ENCODE measurements at regions not wholly inside any gene's neighbourhood (a gene's known extent, or its start where the extent isn't known, plus 50 kb on each side); places are given as distances from the start of the nearest gene placed in this dataset.
"Not testable (repeated sequence)": the region's sequence is repeated elsewhere in the genome, so short reads cannot be mapped to it uniquely, and the experiment has no call there.

DNA sequence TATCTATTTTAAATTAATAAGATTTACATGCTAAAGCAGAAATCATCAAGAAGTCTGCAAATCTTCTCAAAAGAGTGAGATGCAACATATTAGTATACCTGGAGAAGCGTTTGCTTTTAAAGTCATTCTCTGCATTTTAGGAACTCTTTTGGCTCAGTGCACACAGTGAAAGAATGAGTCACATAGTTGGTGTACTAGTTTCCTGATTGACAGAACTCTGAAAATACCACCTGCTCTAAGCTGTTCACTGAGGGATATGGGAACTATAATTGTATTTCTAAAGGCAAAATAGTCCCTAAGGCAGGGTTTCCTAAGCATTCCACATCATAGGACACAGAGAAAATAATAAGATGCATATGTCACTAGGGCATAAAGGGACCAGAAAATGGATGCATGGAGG, 838.5 kb downstream of the DIPK2A start:
- TF ChIP-seq PAX5 (IDR thresholded peaks at IDR 0.05; ENCODE audit: insufficient read depth, low read length, severe bottlenecking) (no peak), SPI1 (IDR thresholded peaks at IDR 0.05; ENCODE audit: low read depth, low read length) (peak; percentile 41), POLR2AphosphoS5 (IDR thresholded peaks at IDR 0.05; ENCODE audit: low read depth, low read length) (no peak)
- DNase-seq (ENCODE audit: insufficient read length, low spot score) (no peak), FAIRE-seq (peak; percentile 9)

DNA sequence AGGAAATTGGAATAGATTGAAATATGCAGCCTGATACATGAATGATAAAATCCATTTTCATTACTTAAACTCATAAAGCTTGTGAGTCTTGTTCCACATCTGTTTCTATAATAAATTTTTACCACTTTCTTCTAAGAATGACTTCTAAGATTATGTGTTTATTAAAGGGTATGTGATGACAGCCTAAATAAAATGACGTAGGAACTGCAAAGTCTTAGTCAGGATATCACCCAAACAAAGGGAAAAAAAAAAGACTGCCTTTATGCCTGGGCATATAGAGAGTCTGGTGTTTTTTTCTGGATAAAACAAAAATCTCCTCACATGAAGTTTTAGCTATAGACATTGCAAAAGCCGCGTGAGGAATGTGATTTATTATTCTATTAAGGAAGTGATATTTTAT, 844.0 kb downstream of the DIPK2A start:
- DNase-seq (ENCODE audit: insufficient read length, low spot score) (no peak), FAIRE-seq (no peak)
- TF ChIP-seq POU2F2 (IDR thresholded peaks at IDR 0.05; ENCODE audit: low read depth, low read length) (no peak), POLR2A (IDR thresholded peaks at IDR 0.05; ENCODE audit: low read depth, low read length) (no peak), PAX5 (IDR thresholded peaks at IDR 0.05; ENCODE audit: insufficient read depth, low read length, severe bottlenecking) (no peak), TAF1 (IDR thresholded peaks at IDR 0.05; ENCODE audit: low read depth, low read length) (no peak), POLR2AphosphoS5 (IDR thresholded peaks at IDR 0.05; ENCODE audit: low read depth, low read length) (no peak), SPI1 (IDR thresholded peaks at IDR 0.05; ENCODE audit: low read depth, low read length) (no peak)

DNA sequence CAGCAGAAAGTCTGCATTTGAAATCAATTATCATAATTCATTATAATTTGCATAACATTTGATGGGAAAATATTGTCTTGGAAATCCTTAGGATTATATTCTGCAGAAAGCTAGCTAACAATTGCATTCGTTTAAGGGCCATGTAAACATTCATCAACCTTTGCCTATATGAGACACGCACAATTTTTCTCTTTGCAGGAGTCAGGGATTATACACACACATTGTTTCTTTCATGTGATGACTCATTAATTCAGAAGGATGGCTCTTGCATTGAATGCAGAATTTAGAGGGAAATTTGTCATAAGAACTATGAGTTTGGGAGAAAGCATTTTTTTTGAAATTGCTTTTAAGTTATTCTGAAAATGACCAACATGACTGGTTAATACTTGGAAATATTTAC, 844.7 kb downstream of the DIPK2A start:
- TF ChIP-seq POU2F2 (IDR thresholded peaks at IDR 0.05; ENCODE audit: low read depth, low read length) (no peak), POLR2AphosphoS5 (IDR thresholded peaks at IDR 0.05; ENCODE audit: low read depth, low read length) (no peak), TAF1 (IDR thresholded peaks at IDR 0.05; ENCODE audit: low read depth, low read length) (no peak), SPI1 (IDR thresholded peaks at IDR 0.05; ENCODE audit: low read depth, low read length) (no peak), PAX5 (IDR thresholded peaks at IDR 0.05; ENCODE audit: insufficient read depth, low read length, severe bottlenecking) (no peak), POLR2A (IDR thresholded peaks at IDR 0.05; ENCODE audit: low read depth, low read length) (no peak)
- FAIRE-seq: no peak
- DNase-seq (ENCODE audit: insufficient read length, low spot score): no peak

DNA sequence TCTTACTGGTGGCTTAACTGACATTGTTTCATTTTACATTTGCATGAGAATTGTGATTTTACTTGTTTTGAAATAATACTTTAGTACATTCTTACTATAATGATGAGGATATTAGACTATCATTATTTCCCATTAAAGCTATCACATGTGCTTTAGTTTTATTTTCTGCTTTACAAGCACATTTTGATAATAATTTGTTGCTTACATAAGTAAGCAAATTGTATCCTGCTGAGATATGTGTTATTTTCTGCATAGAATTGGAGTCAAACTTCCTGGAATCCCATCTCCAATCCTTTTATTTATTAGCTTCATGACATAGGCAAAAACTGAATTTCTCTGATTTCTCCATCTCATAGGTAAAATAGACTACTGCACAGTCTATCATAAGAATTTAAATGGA, 847.4 kb downstream of the DIPK2A start:
- TF ChIP-seq POU2F2 (IDR thresholded peaks at IDR 0.05; ENCODE audit: low read depth, low read length) (no peak), PAX5 (IDR thresholded peaks at IDR 0.05; ENCODE audit: insufficient read depth, low read length, severe bottlenecking) (no peak), POLR2AphosphoS5 (IDR thresholded peaks at IDR 0.05; ENCODE audit: low read depth, low read length) (no peak), TAF1 (IDR thresholded peaks at IDR 0.05; ENCODE audit: low read depth, low read length) (no peak), POLR2A (IDR thresholded peaks at IDR 0.05; ENCODE audit: low read depth, low read length) (no peak), SPI1 (IDR thresholded peaks at IDR 0.05; ENCODE audit: low read depth, low read length) (no peak)
- DNase-seq (ENCODE audit: insufficient read length, low spot score) (no peak), FAIRE-seq (no peak)

DNA sequence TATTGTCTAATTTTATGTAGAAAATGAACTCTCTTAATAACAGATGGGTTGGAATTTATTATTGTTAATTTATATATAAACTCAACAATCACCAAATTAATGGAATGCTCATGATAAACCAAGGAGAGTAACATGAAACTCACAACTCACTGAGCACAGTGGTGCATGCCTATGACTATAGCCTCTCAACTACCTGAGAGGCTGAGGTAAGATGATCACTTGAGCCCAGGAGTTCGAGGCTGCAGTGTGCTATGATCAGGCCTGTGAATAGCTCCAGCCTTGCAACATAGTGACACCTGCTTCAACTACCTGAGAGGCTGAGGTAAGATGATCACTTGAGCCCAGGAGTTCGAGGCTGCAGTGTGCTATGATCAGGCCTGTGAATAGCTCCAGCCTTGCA, 848.6 kb downstream of the DIPK2A start:
- not testable (repeated sequence) for FAIRE-seq

DNA sequence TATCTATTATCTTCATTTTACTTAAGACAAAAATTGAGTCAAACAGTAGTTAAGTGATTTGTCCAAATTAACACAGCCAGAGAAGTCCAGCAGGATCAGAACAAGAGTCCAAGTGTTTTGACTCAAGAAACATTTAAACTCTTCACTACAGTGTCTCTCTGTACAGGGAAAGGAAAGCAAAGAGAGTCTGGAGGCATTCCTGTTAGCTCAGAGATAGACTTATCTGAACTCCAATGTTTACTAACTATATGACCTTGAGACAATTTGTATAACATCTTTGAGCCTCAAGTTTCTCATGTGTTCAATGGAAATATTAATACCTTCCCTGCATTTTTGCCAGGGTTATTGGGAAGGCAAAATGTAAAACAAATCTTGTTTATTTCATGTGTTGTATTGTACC, 849.1 kb downstream of the DIPK2A start:
- no peak for FAIRE-seq
- no peak for TF ChIP-seq POLR2A (IDR thresholded peaks at IDR 0.05; ENCODE audit: low read depth, low read length)
- TF ChIP-seq POLR2AphosphoS5 (IDR thresholded peaks at IDR 0.05; ENCODE audit: low read depth, low read length): no peak
- no peak for TF ChIP-seq SPI1 (IDR thresholded peaks at IDR 0.05; ENCODE audit: low read depth, low read length)
- TF ChIP-seq TAF1 (IDR thresholded peaks at IDR 0.05; ENCODE audit: low read depth, low read length): no peak
- TF ChIP-seq PAX5 (IDR thresholded peaks at IDR 0.05; ENCODE audit: insufficient read depth, low read length, severe bottlenecking): no peak
- no peak for TF ChIP-seq POU2F2 (IDR thresholded peaks at IDR 0.05; ENCODE audit: low read depth, low read length)
- DNase-seq (ENCODE audit: insufficient read length, low spot score): no peak

More for the DNA sequence above, 848.6 kb downstream of the DIPK2A start:
- not testable (repeated sequence) for DNase-seq (ENCODE audit: insufficient read length, low spot score)

DNA sequence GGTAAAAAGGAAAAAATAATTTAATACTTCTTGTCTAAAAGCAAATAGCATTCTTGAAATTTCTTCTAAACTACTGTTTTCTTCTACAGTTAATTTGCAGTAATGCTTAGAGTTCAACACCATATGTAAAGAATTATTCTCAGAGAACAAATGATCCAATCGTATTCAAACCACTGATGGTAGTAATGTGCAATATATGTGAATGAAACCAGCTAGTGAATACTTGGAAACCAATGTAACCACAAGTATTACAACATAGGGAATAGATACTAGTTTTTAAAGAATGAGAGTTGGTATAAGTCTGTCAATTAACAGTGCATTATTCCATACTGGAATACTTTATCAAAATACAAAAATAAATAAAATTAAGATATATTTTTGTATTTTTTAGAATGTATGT, 850.0 kb downstream of the DIPK2A start:
- TF ChIP-seq POU2F2 (IDR thresholded peaks at IDR 0.05; ENCODE audit: low read depth, low read length) (no peak), SPI1 (IDR thresholded peaks at IDR 0.05; ENCODE audit: low read depth, low read length) (no peak), POLR2A (IDR thresholded peaks at IDR 0.05; ENCODE audit: low read depth, low read length) (no peak), POLR2AphosphoS5 (IDR thresholded peaks at IDR 0.05; ENCODE audit: low read depth, low read length) (no peak), TAF1 (IDR thresholded peaks at IDR 0.05; ENCODE audit: low read depth, low read length) (no peak)
- DNase-seq (ENCODE audit: insufficient read length, low spot score) (no peak), FAIRE-seq (no peak)

DNA sequence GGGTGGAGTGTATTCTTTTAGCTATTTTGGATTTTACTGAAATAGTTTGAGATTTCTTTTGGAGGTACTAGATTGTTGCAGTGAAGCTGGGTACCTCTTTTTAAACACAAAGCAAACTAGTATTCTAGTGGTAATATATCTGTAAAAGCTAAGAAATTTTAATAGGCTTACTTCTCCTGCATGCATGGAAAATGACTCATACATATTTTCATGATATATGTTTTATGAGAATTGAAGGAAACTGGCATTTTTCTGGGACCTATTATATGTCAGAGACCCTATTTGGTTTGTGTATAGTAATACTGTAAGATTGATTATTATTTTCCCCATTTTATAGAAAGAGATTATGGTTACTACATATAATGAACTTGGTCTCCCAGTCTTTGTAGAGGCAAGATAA, 851.0 kb downstream of the DIPK2A start:
- no peak for FAIRE-seq

DNA sequence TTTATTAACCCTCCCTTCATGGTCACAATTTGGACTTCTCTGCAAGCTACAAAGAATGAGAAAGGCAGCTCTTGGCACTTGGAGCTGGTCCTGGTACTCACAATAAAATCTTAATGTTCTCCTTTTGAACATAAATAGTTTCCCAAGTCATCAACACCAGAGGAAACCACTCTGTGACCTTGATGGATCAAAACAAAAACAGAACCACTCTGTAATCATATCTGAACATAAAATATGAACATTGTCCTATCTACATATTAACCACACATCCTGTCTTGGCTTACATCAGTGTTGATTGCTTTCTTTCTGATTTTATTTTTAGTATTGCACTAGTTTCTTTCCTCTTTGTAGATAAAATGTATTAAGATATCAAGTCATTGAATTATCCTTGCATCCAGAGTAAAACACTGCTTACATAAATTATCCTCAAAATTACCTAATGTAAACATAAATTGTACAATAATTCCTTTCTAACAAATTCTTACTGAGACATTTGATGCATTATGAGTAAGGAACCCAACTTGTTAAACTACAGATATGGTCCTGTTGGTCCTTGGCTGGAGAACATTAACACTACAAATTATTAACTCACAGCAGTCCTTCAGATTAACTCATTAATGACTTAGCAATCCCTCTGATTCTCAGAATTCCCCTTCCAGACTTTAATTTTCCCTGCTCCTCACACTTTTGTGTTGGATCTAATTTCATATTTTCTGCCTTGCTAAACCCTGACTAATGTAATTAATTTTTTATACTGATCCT, 860.5 kb downstream of the DIPK2A start:
- DNase-seq (ENCODE audit: insufficient read length, low spot score): no peak
- no peak for FAIRE-seq
- TF ChIP-seq TAF1 (IDR thresholded peaks at IDR 0.05; ENCODE audit: low read depth, low read length): no peak
- TF ChIP-seq POLR2A (IDR thresholded peaks at IDR 0.05; ENCODE audit: low read depth, low read length): no peak
- TF ChIP-seq SPI1 (IDR thresholded peaks at IDR 0.05; ENCODE audit: low read depth, low read length): no peak
- TF ChIP-seq PAX5 (IDR thresholded peaks at IDR 0.05; ENCODE audit: insufficient read depth, low read length, severe bottlenecking): no peak
- TF ChIP-seq POLR2AphosphoS5 (IDR thresholded peaks at IDR 0.05; ENCODE audit: low read depth, low read length): no peak
- TF ChIP-seq POU2F2 (IDR thresholded peaks at IDR 0.05; ENCODE audit: low read depth, low read length): no peak

More for the DNA sequence above, 851.0 kb downstream of the DIPK2A start:
- TF ChIP-seq SPI1 (IDR thresholded peaks at IDR 0.05; ENCODE audit: low read depth, low read length): no peak
- TF ChIP-seq TAF1 (IDR thresholded peaks at IDR 0.05; ENCODE audit: low read depth, low read length): no peak
- DNase-seq (ENCODE audit: insufficient read length, low spot score): no peak

DNA sequence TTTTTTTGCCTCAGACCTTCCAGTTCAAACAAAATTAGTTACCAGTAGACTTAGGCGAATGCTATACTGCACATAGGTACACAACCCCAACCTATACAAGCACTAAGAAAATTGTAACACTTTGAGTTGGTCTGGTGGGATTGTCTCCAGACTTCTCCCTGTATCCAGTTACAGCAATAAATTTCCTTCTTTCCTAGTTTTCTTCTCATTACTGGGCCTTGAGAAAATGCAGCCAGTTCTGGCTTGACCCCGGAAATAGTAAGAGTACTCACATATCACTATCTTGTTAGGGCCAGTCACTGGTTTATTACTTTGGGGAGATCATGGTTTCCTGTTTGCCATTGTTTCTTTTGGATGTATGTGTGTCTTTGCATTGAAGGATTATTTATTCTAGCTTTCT, 868.4 kb downstream of the DIPK2A start:
- TF ChIP-seq POU2F2 (IDR thresholded peaks at IDR 0.05; ENCODE audit: low read depth, low read length) (no peak), PAX5 (IDR thresholded peaks at IDR 0.05; ENCODE audit: insufficient read depth, low read length, severe bottlenecking) (no peak), SPI1 (IDR thresholded peaks at IDR 0.05; ENCODE audit: low read depth, low read length) (no peak), POLR2AphosphoS5 (IDR thresholded peaks at IDR 0.05; ENCODE audit: low read depth, low read length) (no peak), TAF1 (IDR thresholded peaks at IDR 0.05; ENCODE audit: low read depth, low read length) (no peak), POLR2A (IDR thresholded peaks at IDR 0.05; ENCODE audit: low read depth, low read length) (no peak)

More for the DNA sequence above, 868.4 kb downstream of the DIPK2A start:
- FAIRE-seq (no peak), DNase-seq (ENCODE audit: insufficient read length, low spot score) (no peak)

Measured in GM12891 (cell line).